NCI-H2107 treated with DMSO at 0.1 percent for 48 hours (cell line): ENCODE measurements at regions not wholly inside any gene's neighbourhood (a gene's known extent, or its start where the extent isn't known, plus 50 kb on each side); places are given as distances from the start of the nearest gene placed in this dataset.

ENCODE experiments used
- DNase-seq: peaks from one replicate; lab custom pipeline; 2025; ENCODE audit not compliant: unreplicated experiment; lab: John Stamatoyannopoulos, UW

GRCh38 chr4:156252358-156252921, 298.8 kb upstream of the CTSO start:
- no peak for DNase-seq

GRCh38 chr4:156251373-156252065, 297.9 kb upstream of the CTSO start:
- no peak for DNase-seq

- DNase-seq, result no peak
Measured at GRCh38 chr4:156248917-156249316, 295.3 kb upstream of the CTSO start.

- DNase-seq, result no peak
Measured at GRCh38 chr4:156247470-156247869, 293.8 kb upstream of the CTSO start.

GRCh38 chr4:156243015-156243414, 289.3 kb upstream of the CTSO start:
- DNase-seq, result no peak

- DNase-seq, result no peak
Measured at GRCh38 chr4:156242390-156242789, 288.7 kb upstream of the CTSO start.

GRCh38 chr4:156241896-156242295, 288.2 kb upstream of the CTSO start:
- no peak for DNase-seq

- DNase-seq, result no peak
Measured at GRCh38 chr4:156238171-156238570, 284.5 kb upstream of the CTSO start.

- no peak for DNase-seq
Measured at GRCh38 chr4:156237231-156237630, 283.6 kb upstream of the CTSO start.

- DNase-seq, result no peak
Measured at GRCh38 chr4:156230176-156230575, 276.5 kb upstream of the CTSO start.

- no peak for DNase-seq
Measured at GRCh38 chr4:156228676-156229075, 275.0 kb upstream of the CTSO start.

- no peak for DNase-seq
Measured at GRCh38 chr4:156227321-156227720, 273.7 kb upstream of the CTSO start.

GRCh38 chr4:156223985-156224384, 270.3 kb upstream of the CTSO start:
- DNase-seq, result peak; percentile 45

- DNase-seq, result no peak
Measured at GRCh38 chr4:156217236-156217635, 263.6 kb upstream of the CTSO start.

GRCh38 chr4:156201050-156201449, 247.4 kb upstream of the CTSO start:
- no peak for DNase-seq

- DNase-seq, result no peak
Measured at GRCh38 chr4:156198511-156198910, 244.8 kb upstream of the CTSO start.

- DNase-seq, result no peak
Measured at GRCh38 chr4:156197216-156197615, 243.6 kb upstream of the CTSO start.

GRCh38 chr4:156196722-156197121, 243.1 kb upstream of the CTSO start:
- no peak for DNase-seq

- DNase-seq, result no peak
Measured at GRCh38 chr4:156195914-156196313, 242.2 kb upstream of the CTSO start.

- no peak for DNase-seq
Measured at GRCh38 chr4:156194896-156195295, 241.2 kb upstream of the CTSO start.

- no peak for DNase-seq
Measured at GRCh38 chr4:156193800-156194199, 240.1 kb upstream of the CTSO start.

- DNase-seq, result no peak
Measured at GRCh38 chr4:156193106-156193505, 239.4 kb upstream of the CTSO start.

GRCh38 chr4:156192033-156192432, 238.4 kb upstream of the CTSO start:
- no peak for DNase-seq
